CD14-positive monocyte (primary cell): ENCODE measurements at regions not wholly inside any gene's neighbourhood (a gene's known extent, or its start where the extent isn't known, plus 50 kb on each side); places are given as distances from the start of the nearest gene placed in this dataset.

ENCODE experiments used
- DNase-seq, 3 donors: peaks; one replicate each; pipeline ENCODE4 v3.0.0-alpha.2; 2011 to 2022
- H2AFZ ChIP-seq: 2 replicates; pipeline ENCODE4 v1.6.0; 2012; ENCODE audit warnings: mild to moderate bottlenecking, low read depth, low read length, inconsistent platforms; ENCODE audit not compliant: insufficient read depth, poor library complexity, severe bottlenecking
- H3K27ac ChIP-seq, 2 donors: 1 replicate in 1 of 2; 2 replicates in 1 of 2; pipeline ENCODE4 v1.5.1; 2012 to 2013; ENCODE audit warnings: low read length in 2 of 2, control low read depth in 1 of 2, inconsistent platforms in 1 of 2, low read depth in 1 of 2, mild to moderate bottlenecking in 1 of 2
- H3K27me3 ChIP-seq, 2 donors: one replicate each; pipeline versions ENCODE4 v1.6.0 to v1.6.1; 2011 to 2013; ENCODE audit warnings: low read length in 2 of 2; ENCODE audit not compliant: control insufficient read depth in 2 of 2, insufficient read depth in 2 of 2
- H3K36me3 ChIP-seq, 2 donors: replicated peaks in 1 of 2; 1 replicate in 1 of 2; 2 replicates in 1 of 2; pipeline versions ENCODE4 v1.5.1 to v1.6.1; 2012 to 2013; ENCODE audit warnings: low read length in 2 of 2, control low read depth in 1 of 2, inconsistent platforms in 1 of 2, mild to moderate bottlenecking in 1 of 2; ENCODE audit not compliant: insufficient read depth in 2 of 2, control insufficient read depth in 1 of 2
- H3K4me1 ChIP-seq, 2 donors: 1 replicate in 1 of 2; 2 replicates in 1 of 2; pipeline versions ENCODE4 v1.5.1 to v1.6.1; 2012 to 2013; ENCODE audit warnings: low read length in 2 of 2, control low read depth in 1 of 2, inconsistent platforms in 1 of 2, mild to moderate bottlenecking in 1 of 2, moderate library complexity in 1 of 2; ENCODE audit not compliant: insufficient read depth in 2 of 2, control insufficient read depth in 1 of 2
- H3K4me2 ChIP-seq: replicated peaks from 2 replicates; pipeline ENCODE3; 2012; ENCODE audit warnings: low read length, moderate library complexity, mild to moderate bottlenecking; ENCODE audit not compliant: poor library complexity, severe bottlenecking; ENCODE audit errors: extremely low read depth
- H3K4me3 ChIP-seq, 3 experiments: fragments of 200-600 bp in 1 of 3; sonication (generic) in 1 of 3; replicated peaks in 1 of 3; 1 replicate in 2 of 3; 2 replicates in 1 of 3; pipeline ENCODE4 v1.5.1; 2011 to 2013; ENCODE audit warnings: low read length in 3 of 3, mild to moderate bottlenecking in 3 of 3, control low read depth in 2 of 3, low read depth in 2 of 3, inconsistent platforms in 1 of 3, moderate library complexity in 1 of 3
- H3K79me2 ChIP-seq: 2 replicates; pipeline ENCODE4 v1.6.0; 2012; ENCODE audit warnings: mild to moderate bottlenecking, control low read depth, inconsistent platforms, low read length, moderate library complexity; ENCODE audit not compliant: insufficient read depth
- H3K9ac ChIP-seq: 2 replicates; pipeline ENCODE4 v1.6.0; 2017; ENCODE audit warnings: low read length, mild to moderate bottlenecking; ENCODE audit not compliant: insufficient read depth, poor library complexity, severe bottlenecking
- H3K9me3 ChIP-seq, 2 donors: replicated peaks in 1 of 2; 1 replicate in 1 of 2; 2 replicates in 1 of 2; pipeline versions ENCODE4 v1.5.1 to v1.6.1; 2012 to 2013; ENCODE audit warnings: low read length in 2 of 2, control low read depth in 1 of 2; ENCODE audit not compliant: control insufficient read depth in 1 of 2, insufficient read depth in 1 of 2
- H4K20me1 ChIP-seq: 2 replicates; pipeline ENCODE4 v1.6.0; 2012; ENCODE audit warnings: mild to moderate bottlenecking, low read length, control low read depth, moderate library complexity; ENCODE audit not compliant: insufficient read depth
- H3K27ac Mint-ChIP-seq, 7 donors: one replicate each; pipeline ENCODE4 v1.8.0; 2020; ENCODE audit warnings: mild to moderate bottlenecking in 7 of 7, mixed read lengths in 7 of 7, moderate library complexity in 6 of 7, inconsistent platforms in 2 of 7
- H3K27me3 Mint-ChIP-seq, 3 donors: one replicate each; pipeline ENCODE4 v1.8.0; 2021 to 2022; ENCODE audit warnings: low read depth in 3 of 3, mild to moderate bottlenecking in 3 of 3, mixed read lengths in 3 of 3, moderate library complexity in 3 of 3, inconsistent platforms in 1 of 3
- H3K36me3 Mint-ChIP-seq, 2 donors: one replicate each; pipeline ENCODE4 v1.8.0; 2020; ENCODE audit warnings: mixed read lengths in 2 of 2, inconsistent platforms in 1 of 2, mild to moderate bottlenecking in 1 of 2
- H3K4me1 Mint-ChIP-seq: one replicate; pipeline ENCODE4 v1.8.0; 2020; ENCODE audit warnings: mild to moderate bottlenecking, mixed read lengths
- H3K4me3 Mint-ChIP-seq, 2 donors: one replicate each; pipeline ENCODE4 v1.8.0; 2020; ENCODE audit warnings: mild to moderate bottlenecking in 2 of 2, mixed read lengths in 2 of 2, moderate library complexity in 1 of 2
- H3K9me3 Mint-ChIP-seq, 7 donors: one replicate each; pipeline ENCODE4 v1.8.0; 2020 to 2022; ENCODE audit warnings: mixed read lengths in 7 of 7, mild to moderate bottlenecking in 6 of 7, moderate library complexity in 6 of 7, inconsistent platforms in 2 of 7
- WGBS: methylation state at CpG from one replicate; pipeline ENCODE4 v1.1.5; 2013; ENCODE audit warnings: missing lambda C conversion rate; ENCODE audit not compliant: insufficient coverage; 5-methylcytosine and 5-hydroxymethylcytosine counted together
- intact Hi-C, 2 donors: fragments of 100-400 bp; cut with micrococcal nuclease; formaldehyde crosslinking; loops; one replicate each; pipeline versions ENCODE4 v1.15.0 to v1.15.1; 2023
- TF ChIP-seq, protein P1 (sequence below): fragments of 200-600 bp; IDR thresholded peaks from one replicate; pipeline ENCODE4 v1.8.0; 2022; ENCODE audit warnings: antibody characterized with exemption, mild to moderate bottlenecking

DNA sequence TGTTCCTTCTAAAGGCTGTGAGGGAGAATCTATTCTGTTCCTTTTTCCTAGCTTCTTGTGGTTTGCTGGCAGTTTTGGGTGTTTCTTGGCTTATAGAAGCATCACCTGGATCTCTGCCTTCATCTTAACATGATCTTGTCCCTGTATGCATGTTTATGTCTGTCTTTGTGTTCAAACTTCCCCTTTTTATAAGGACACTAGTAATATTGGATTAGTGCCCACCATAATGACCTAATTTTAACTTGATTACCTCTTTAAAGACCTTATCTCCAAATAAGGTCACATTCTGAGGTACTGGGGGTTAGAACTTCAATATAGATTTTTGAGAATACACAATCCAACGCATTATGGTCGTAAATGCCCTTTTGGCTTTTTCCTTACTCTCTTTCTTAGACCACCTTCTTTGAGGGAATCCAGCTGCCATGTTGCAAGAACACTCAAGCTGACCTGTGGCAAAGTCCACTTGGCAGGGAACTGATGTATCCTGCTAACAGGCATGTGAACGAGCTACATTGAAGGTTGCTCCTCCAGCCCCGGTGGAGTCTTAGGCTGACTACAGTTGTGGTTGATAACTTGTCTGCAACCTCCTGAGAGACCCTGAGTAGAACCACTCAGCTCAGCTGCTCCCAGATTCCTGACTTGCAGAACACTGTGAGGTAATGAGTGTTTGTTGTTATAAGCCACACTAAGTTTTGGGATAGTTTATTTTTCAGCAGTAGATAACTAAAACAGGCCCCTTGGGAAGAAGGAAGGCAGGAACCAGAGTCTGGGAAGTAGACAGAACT is 127.1 kb upstream of the OR9Q1 start:
- intact Hi-C loops = no loop called here
- no peak overlapping the region for H3K9ac ChIP-seq
- no peak overlapping the region for H3K27ac ChIP-seq
- H3K4me3 ChIP-seq = no peak overlapping the region
- H3K36me3 Mint-ChIP-seq = no peaks in the 10 kb centered on the region
- H3K4me1 ChIP-seq = no peaks in the 10 kb centered on the region
- DNase-seq = no peak
- H3K27me3 Mint-ChIP-seq = no peaks in the 10 kb centered on the region
- H3K9me3 ChIP-seq = no peaks in the 10 kb centered on the region
- no peaks in the 10 kb centered on the region for H3K4me1 Mint-ChIP-seq
- TF ChIP-seq, protein P1, sequence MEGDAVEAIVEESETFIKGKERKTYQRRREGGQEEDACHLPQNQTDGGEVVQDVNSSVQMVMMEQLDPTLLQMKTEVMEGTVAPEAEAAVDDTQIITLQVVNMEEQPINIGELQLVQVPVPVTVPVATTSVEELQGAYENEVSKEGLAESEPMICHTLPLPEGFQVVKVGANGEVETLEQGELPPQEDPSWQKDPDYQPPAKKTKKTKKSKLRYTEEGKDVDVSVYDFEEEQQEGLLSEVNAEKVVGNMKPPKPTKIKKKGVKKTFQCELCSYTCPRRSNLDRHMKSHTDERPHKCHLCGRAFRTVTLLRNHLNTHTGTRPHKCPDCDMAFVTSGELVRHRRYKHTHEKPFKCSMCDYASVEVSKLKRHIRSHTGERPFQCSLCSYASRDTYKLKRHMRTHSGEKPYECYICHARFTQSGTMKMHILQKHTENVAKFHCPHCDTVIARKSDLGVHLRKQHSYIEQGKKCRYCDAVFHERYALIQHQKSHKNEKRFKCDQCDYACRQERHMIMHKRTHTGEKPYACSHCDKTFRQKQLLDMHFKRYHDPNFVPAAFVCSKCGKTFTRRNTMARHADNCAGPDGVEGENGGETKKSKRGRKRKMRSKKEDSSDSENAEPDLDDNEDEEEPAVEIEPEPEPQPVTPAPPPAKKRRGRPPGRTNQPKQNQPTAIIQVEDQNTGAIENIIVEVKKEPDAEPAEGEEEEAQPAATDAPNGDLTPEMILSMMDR = no peak
- no peak overlapping the region for H3K4me2 ChIP-seq
- no peak overlapping the region for H2AFZ ChIP-seq
- H4K20me1 ChIP-seq = no peaks in the 10 kb centered on the region
- no peaks in the 10 kb centered on the region for H3K27me3 ChIP-seq
- WGBS = 97% methylated on average over 3 of the region's 4 CpGs
- H3K9me3 Mint-ChIP-seq = peaks cover 0 to 3% (median 2%) of the 10 kb centered on the region in 7 donors
- no peaks in the 10 kb centered on the region for H3K36me3 ChIP-seq
- no peak overlapping the region for H3K27ac Mint-ChIP-seq
- no peak overlapping the region for H3K4me3 Mint-ChIP-seq
- no peaks in the 10 kb centered on the region for H3K79me2 ChIP-seq

GRCh38 chr11:57899378-57899777 is 124.3 kb upstream of the OR9Q1 start:
- no peaks in the 10 kb centered on the region for H3K36me3 Mint-ChIP-seq
- DNase-seq = no peak
- intact Hi-C loops = no loop called here

More at GRCh38 chr11:57899378-57899777, 124.3 kb upstream of the OR9Q1 start:
- no peak overlapping the region for H3K27ac Mint-ChIP-seq
- peaks cover 0 to 4% (median 2%) of the 10 kb centered on the region in 7 donors for H3K9me3 Mint-ChIP-seq
- Histone ChIP-seq H3K27ac (no peak overlapping the region), H3K9ac (no peak overlapping the region), H3K4me1 (no peaks in the 10 kb centered on the region), H3K79me2 (no peaks in the 10 kb centered on the region), H3K36me3 (no peaks in the 10 kb centered on the region), H3K27me3 (no peaks in the 10 kb centered on the region), H4K20me1 (no peaks in the 10 kb centered on the region), H3K9me3 (no peaks in the 10 kb centered on the region), H3K4me3 (no peak overlapping the region), H3K4me2 (no peak overlapping the region), H2AFZ (no peak overlapping the region)
- TF ChIP-seq, protein P1 = no peak
- peaks cover 7% of the 10 kb centered on the region for H3K4me1 Mint-ChIP-seq
- 94% methylated on average over 2 of the region's 2 CpGs for WGBS
- H3K27me3 Mint-ChIP-seq = peaks cover 3 to 6% (median 5%) of the 10 kb centered on the region in 3 donors
- H3K4me3 Mint-ChIP-seq = no peak overlapping the region
